AML-193 (cell line): ENCODE measurements at regions not wholly inside any gene's neighbourhood (a gene's known extent, or its start where the extent isn't known, plus 50 kb on each side); places are given as distances from the start of the nearest gene placed in this dataset.

ENCODE experiments used
- DNase-seq, 2 experiments: peaks; one replicate each; lab custom pipeline; 2025; lab: John Stamatoyannopoulos, UW

- DNase-seq, result no peak
These were observed 800.1 kb upstream of the PCDH9 start for GRCh38 chr13:68030152-68030809.

- DNase-seq, result no peak
These were observed 798.6 kb upstream of the PCDH9 start for GRCh38 chr13:68028701-68029100.

- DNase-seq, result no peak
These were observed 797.2 kb upstream of the PCDH9 start for GRCh38 chr13:68027306-68027705.

GRCh38 chr13:68026077-68026476, 795.9 kb upstream of the PCDH9 start:
- DNase-seq, result no peak

GRCh38 chr13:68025604-68026003, 795.5 kb upstream of the PCDH9 start:
- DNase-seq, result no peak

- no peak for DNase-seq
These were observed 793.9 kb upstream of the PCDH9 start for GRCh38 chr13:68023838-68024581.

GRCh38 chr13:68019901-68020300, 789.8 kb upstream of the PCDH9 start:
- no peak for DNase-seq

- DNase-seq, result no peak
These were observed 779.4 kb upstream of the PCDH9 start for GRCh38 chr13:68009546-68009945.

GRCh38 chr13:68007576-68007975, 777.4 kb upstream of the PCDH9 start:
- no peak for DNase-seq

GRCh38 chr13:67996101-67996500, 766.0 kb upstream of the PCDH9 start:
- no peak for DNase-seq

- no peak for DNase-seq
These were observed 760.7 kb upstream of the PCDH9 start for GRCh38 chr13:67990868-67991267.

- no peak for DNase-seq
These were observed 756.1 kb upstream of the PCDH9 start for GRCh38 chr13:67986234-67986633.

GRCh38 chr13:67977066-67977465, 746.9 kb upstream of the PCDH9 start:
- DNase-seq, result no peak

GRCh38 chr13:67971291-67971690, 741.2 kb upstream of the PCDH9 start:
- no peak for DNase-seq

- no peak for DNase-seq
These were observed 736.9 kb upstream of the PCDH9 start for GRCh38 chr13:67967031-67967430.

- DNase-seq, result no peak
These were observed 735.9 kb upstream of the PCDH9 start for GRCh38 chr13:67966065-67966464.

- no peak for DNase-seq
These were observed 734.9 kb upstream of the PCDH9 start for GRCh38 chr13:67964986-67965385.

GRCh38 chr13:67964091-67964490, 734.0 kb upstream of the PCDH9 start:
- DNase-seq, result no peak

- no peak for DNase-seq
These were observed 731.2 kb upstream of the PCDH9 start for GRCh38 chr13:67961331-67961730.

- no peak for DNase-seq
These were observed 721.3 kb upstream of the PCDH9 start for GRCh38 chr13:67951431-67951830.

GRCh38 chr13:67950603-67951002, 720.5 kb upstream of the PCDH9 start:
- no peak for DNase-seq

GRCh38 chr13:67946131-67946530, 716.0 kb upstream of the PCDH9 start:
- no peak for DNase-seq

GRCh38 chr13:67943116-67943515, 713.0 kb upstream of the PCDH9 start:
- no peak for DNase-seq

- no peak for DNase-seq
These were observed 705.5 kb upstream of the PCDH9 start for GRCh38 chr13:67935626-67936025.
